SU-DHL-6 (cell line): ENCODE measurements at regions not wholly inside any gene's neighbourhood (a gene's known extent, or its start where the extent isn't known, plus 50 kb on each side); places are given as distances from the start of the nearest gene placed in this dataset.
"Not testable (repeated sequence)": the region's sequence is repeated elsewhere in the genome, so short reads cannot be mapped to it uniquely, and the experiment has no call there.

Experiments used
- EZH2phosphoT487 ChIP-seq: fragments of 200-600 bp; sonication (generic), shearing (Covaris generic); conservative IDR thresholded peaks from 2 replicates; pipeline ENCODE4 v1.6.1; 2018; ENCODE audit warnings: mild to moderate bottlenecking, antibody characterized with exemption, low read length, moderate library complexity, mixed read lengths
- TF ChIP-seq, protein P1 (sequence below): fragments of 200-600 bp; sonication (generic); IDR thresholded peaks from one replicate; pipeline ENCODE4 v1.5.1; 2017; ENCODE audit warnings: antibody characterized with exemption, mild to moderate bottlenecking, low read length, moderate library complexity; ENCODE audit not compliant: insufficient read depth, poor library complexity, severe bottlenecking

DNA sequence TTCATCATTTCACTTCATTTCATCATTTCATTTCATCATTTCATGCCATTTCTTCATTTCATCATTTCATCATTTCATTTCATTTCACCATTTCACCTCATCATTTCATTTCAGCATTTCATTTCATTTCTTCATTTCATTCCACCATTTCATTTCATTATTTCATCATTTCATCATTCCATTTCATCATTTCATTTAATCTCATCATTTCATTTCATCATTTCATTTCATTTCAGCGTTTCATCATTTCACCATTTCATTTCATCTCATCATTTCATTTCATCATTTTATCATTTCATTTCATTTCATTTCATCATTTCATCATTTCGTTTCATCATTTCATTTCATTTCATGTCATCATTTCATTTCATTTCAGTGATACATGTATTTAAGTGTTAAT, 492.2 kb downstream of the ZNF33B start:
- TF ChIP-seq, protein P1, sequence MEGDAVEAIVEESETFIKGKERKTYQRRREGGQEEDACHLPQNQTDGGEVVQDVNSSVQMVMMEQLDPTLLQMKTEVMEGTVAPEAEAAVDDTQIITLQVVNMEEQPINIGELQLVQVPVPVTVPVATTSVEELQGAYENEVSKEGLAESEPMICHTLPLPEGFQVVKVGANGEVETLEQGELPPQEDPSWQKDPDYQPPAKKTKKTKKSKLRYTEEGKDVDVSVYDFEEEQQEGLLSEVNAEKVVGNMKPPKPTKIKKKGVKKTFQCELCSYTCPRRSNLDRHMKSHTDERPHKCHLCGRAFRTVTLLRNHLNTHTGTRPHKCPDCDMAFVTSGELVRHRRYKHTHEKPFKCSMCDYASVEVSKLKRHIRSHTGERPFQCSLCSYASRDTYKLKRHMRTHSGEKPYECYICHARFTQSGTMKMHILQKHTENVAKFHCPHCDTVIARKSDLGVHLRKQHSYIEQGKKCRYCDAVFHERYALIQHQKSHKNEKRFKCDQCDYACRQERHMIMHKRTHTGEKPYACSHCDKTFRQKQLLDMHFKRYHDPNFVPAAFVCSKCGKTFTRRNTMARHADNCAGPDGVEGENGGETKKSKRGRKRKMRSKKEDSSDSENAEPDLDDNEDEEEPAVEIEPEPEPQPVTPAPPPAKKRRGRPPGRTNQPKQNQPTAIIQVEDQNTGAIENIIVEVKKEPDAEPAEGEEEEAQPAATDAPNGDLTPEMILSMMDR = not testable (repeated sequence)
- not testable (repeated sequence) for TF ChIP-seq EZH2phosphoT487
